Stimulated activated CD8-positive, alpha-beta memory T cell treated with anti-CD3 and anti-CD28 coated beads, Interleukin-12 subunit alpha, Interleukin-12 subunit beta, amount 100 ng/mL, for 4 hours (primary cell): ENCODE measurements at regions not wholly inside any gene's neighbourhood (a gene's known extent, or its start where the extent isn't known, plus 50 kb on each side); places are given as distances from the start of the nearest gene placed in this dataset.

Experiments
- DNase-seq: peaks from one replicate; pipeline ENCODE4 v3.0.0-alpha.2; 2020; ENCODE audit warnings: low read depth

GRCh38 chr5:167899490-167900070 lies 391.9 kb upstream of the WWC1 start:
- DNase-seq, result no peak

- no peak for DNase-seq
Measured at GRCh38 chr5:167900340-167900935, 391.0 kb upstream of the WWC1 start.

GRCh38 chr5:167902298-167902697 lies 389.1 kb upstream of the WWC1 start:
- DNase-seq, result no peak

GRCh38 chr5:167903243-167903642 lies 388.2 kb upstream of the WWC1 start:
- no peak for DNase-seq

GRCh38 chr5:167903659-167904058 lies 387.8 kb upstream of the WWC1 start:
- DNase-seq, result no peak

GRCh38 chr5:167905919-167906853 lies 385.3 kb upstream of the WWC1 start:
- no peak for DNase-seq

GRCh38 chr5:167908606-167909005 lies 382.8 kb upstream of the WWC1 start:
- no peak for DNase-seq

GRCh38 chr5:167912941-167913665 lies 378.3 kb upstream of the WWC1 start:
- no peak for DNase-seq

GRCh38 chr5:167915237-167915636 lies 376.2 kb upstream of the WWC1 start:
- no peak for DNase-seq

- no peak for DNase-seq
Measured at GRCh38 chr5:167916261-167916691, 375.2 kb upstream of the WWC1 start.

GRCh38 chr5:167916706-167917105 lies 374.7 kb upstream of the WWC1 start:
- no peak for DNase-seq

- no peak for DNase-seq
Measured at GRCh38 chr5:167918184-167918812, 373.1 kb upstream of the WWC1 start.

GRCh38 chr5:167918813-167919483 lies 372.5 kb upstream of the WWC1 start:
- DNase-seq, result no peak

GRCh38 chr5:167920589-167920988 lies 370.9 kb upstream of the WWC1 start:
- DNase-seq, result no peak

- DNase-seq, result no peak
Measured at GRCh38 chr5:167921796-167922195, 369.6 kb upstream of the WWC1 start.

GRCh38 chr5:167923396-167923795 lies 368.0 kb upstream of the WWC1 start:
- no peak for DNase-seq

- DNase-seq, result no peak
Measured at GRCh38 chr5:167929841-167930240, 361.6 kb upstream of the WWC1 start.

GRCh38 chr5:167934551-167934971 lies 356.9 kb upstream of the WWC1 start:
- no peak for DNase-seq

GRCh38 chr5:167936022-167936421 lies 355.4 kb upstream of the WWC1 start:
- no peak for DNase-seq

GRCh38 chr5:167936944-167937634 lies 354.4 kb upstream of the WWC1 start:
- no peak for DNase-seq

- no peak for DNase-seq
Measured at GRCh38 chr5:167937635-167937998, 353.8 kb upstream of the WWC1 start.
